Mesenchymal stem cell (in vitro differentiated cells and primary cell): ENCODE measurements at regions not wholly inside any gene's neighbourhood (a gene's known extent, or its start where the extent isn't known, plus 50 kb on each side); places are given as distances from the start of the nearest gene placed in this dataset.
"Not testable (repeated sequence)": the region's sequence is repeated elsewhere in the genome, so short reads cannot be mapped to it uniquely, and the experiment has no call there.

Experiments used
- DNase-seq: peaks from one replicate; pipeline ENCODE4 v3.0.0-alpha.2; 2013
- H2AFZ ChIP-seq: one replicate; pipeline ENCODE4 v1.6.1; 2013; ENCODE audit warnings: low read depth, mild to moderate bottlenecking, control low read depth, inconsistent platforms, low read length, moderate library complexity
- H2AK5ac ChIP-seq: 2 replicates; pipeline ENCODE4 v1.6.1; 2013; ENCODE audit warnings: low read length, moderate library complexity, mild to moderate bottlenecking, inconsistent platforms; ENCODE audit not compliant: severe bottlenecking
- H2BK120ac ChIP-seq: one replicate; pipeline ENCODE4 v1.6.1; 2013; ENCODE audit warnings: low read depth, mild to moderate bottlenecking, inconsistent platforms, low read length, moderate library complexity
- H2BK12ac ChIP-seq, 2 experiments: one replicate each; pipeline ENCODE4 v1.6.1; 2013; ENCODE audit warnings: inconsistent platforms in 2 of 2, low read length in 2 of 2, mild to moderate bottlenecking in 2 of 2, moderate library complexity in 2 of 2, control low read depth in 1 of 2
- H2BK15ac ChIP-seq: one replicate; pipeline ENCODE4 v1.6.1; 2013; ENCODE audit warnings: mild to moderate bottlenecking, low read depth, inconsistent platforms; ENCODE audit not compliant: poor library complexity, severe bottlenecking
- H2BK5ac ChIP-seq: 2 replicates; pipeline ENCODE4 v1.6.1; 2013; ENCODE audit warnings: low read depth, mild to moderate bottlenecking, low read length, control low read depth, inconsistent platforms; ENCODE audit not compliant: poor library complexity, severe bottlenecking
- H3K14ac ChIP-seq, 2 experiments: one replicate each; pipeline ENCODE4 v1.6.1; 2013; ENCODE audit warnings: inconsistent platforms in 2 of 2, low read length in 2 of 2, control low read depth in 1 of 2, mild to moderate bottlenecking in 1 of 2, moderate library complexity in 1 of 2
- H3K18ac ChIP-seq, 2 experiments: one replicate each; pipeline ENCODE4 v1.6.1; 2013; ENCODE audit warnings: inconsistent platforms in 2 of 2, low read length in 2 of 2, control low read depth in 1 of 2, low read depth in 1 of 2, mild to moderate bottlenecking in 1 of 2
- H3K23ac ChIP-seq, 2 experiments: one replicate each; pipeline ENCODE4 v1.6.1; 2013; ENCODE audit warnings: inconsistent platforms in 2 of 2, low read length in 2 of 2, mild to moderate bottlenecking in 2 of 2, moderate library complexity in 2 of 2, control low read depth in 1 of 2
- H3K27ac ChIP-seq: 2 replicates; pipeline ENCODE4 v1.5.1; 2013; ENCODE audit warnings: mild to moderate bottlenecking, moderate library complexity, low read length, control low read depth, inconsistent platforms; ENCODE audit not compliant: poor library complexity, severe bottlenecking
- H3K27me3 ChIP-seq, 2 experiments: 2 replicates each; pipeline versions ENCODE4 v1.6.1 to v1.7.0; 2013; ENCODE audit warnings: low read length in 2 of 2, mild to moderate bottlenecking in 2 of 2, moderate library complexity in 2 of 2, control low read depth in 1 of 2, inconsistent platforms in 1 of 2; ENCODE audit not compliant: control insufficient read depth in 1 of 2, insufficient read depth in 1 of 2
- H3K36me3 ChIP-seq, 2 experiments: 2 replicates each; pipeline versions ENCODE4 v1.6.1 to v1.7.0; 2013; ENCODE audit warnings: low read length in 2 of 2, control low read depth in 1 of 2, inconsistent platforms in 1 of 2, low read depth in 1 of 2, mild to moderate bottlenecking in 1 of 2; ENCODE audit not compliant: insufficient read depth in 2 of 2, control insufficient read depth in 1 of 2
- H3K4ac ChIP-seq, 2 experiments: one replicate each; pipeline ENCODE4 v1.6.1; 2013; ENCODE audit warnings: inconsistent platforms in 2 of 2, low read length in 2 of 2, mild to moderate bottlenecking in 2 of 2, moderate library complexity in 2 of 2, control low read depth in 1 of 2, low read depth in 1 of 2
- H3K4me1 ChIP-seq: 2 replicates; pipeline ENCODE4 v1.6.1; 2013; ENCODE audit warnings: low read depth, low read length, control low read depth; ENCODE audit not compliant: control insufficient read depth, insufficient read depth
- H3K4me2 ChIP-seq: 2 replicates; pipeline ENCODE4 v1.6.1; 2013; ENCODE audit warnings: low read length, mild to moderate bottlenecking, inconsistent platforms; ENCODE audit not compliant: poor library complexity, severe bottlenecking
- H3K4me3 ChIP-seq, 2 experiments: 2 replicates each; pipeline versions ENCODE4 v1.5.1 to v1.7.0; 2013; ENCODE audit warnings: low read length in 2 of 2, mild to moderate bottlenecking in 2 of 2, control low read depth in 1 of 2, low read depth in 1 of 2; ENCODE audit not compliant: insufficient read depth in 1 of 2
- H3K79me1 ChIP-seq: replicated peaks from 2 replicates; pipeline ENCODE4 v1.6.1; 2013; ENCODE audit warnings: mild to moderate bottlenecking, control low read depth, low read length, inconsistent platforms; ENCODE audit not compliant: poor library complexity, severe bottlenecking
- H3K9ac ChIP-seq: 2 replicates; pipeline ENCODE4 v1.7.0; 2013; ENCODE audit warnings: mild to moderate bottlenecking, low read length, moderate library complexity
- H3K9me3 ChIP-seq: 2 replicates; pipeline ENCODE4 v1.7.0; 2013; ENCODE audit warnings: mild to moderate bottlenecking, low read length; ENCODE audit not compliant: control insufficient read depth
- H4K8ac ChIP-seq: one replicate; pipeline ENCODE4 v1.6.1; 2013; ENCODE audit warnings: inconsistent platforms, mild to moderate bottlenecking, low read length, moderate library complexity
- H4K91ac ChIP-seq: one replicate; pipeline ENCODE4 v1.6.1; 2013; ENCODE audit warnings: mild to moderate bottlenecking, low read length, inconsistent platforms
- WGBS: methylation state at CpG from one replicate; pipeline ENCODE4 v1.1.7; 2013; ENCODE audit warnings: mixed read lengths; 5-methylcytosine and 5-hydroxymethylcytosine counted together

DNA sequence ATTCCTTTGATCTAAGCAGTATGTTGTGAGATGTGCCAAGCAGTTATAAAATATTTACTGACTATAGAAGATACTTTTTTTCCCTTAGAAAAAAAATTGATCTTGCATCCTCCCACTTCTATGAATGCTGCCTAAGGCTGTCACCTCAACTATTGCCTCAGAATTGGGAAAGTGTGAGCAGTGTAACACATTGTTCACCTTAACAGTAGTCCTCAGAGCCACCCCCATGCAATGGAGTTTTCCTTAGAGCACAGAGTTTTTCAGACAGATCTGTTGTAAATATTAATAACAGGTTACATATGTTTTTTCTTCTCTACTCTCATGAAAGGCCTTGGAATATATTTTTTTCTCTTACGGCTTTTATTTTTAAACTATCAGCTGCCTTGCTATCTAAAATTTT lies 607.3 kb downstream of the STK39 start:
- H3K4ac ChIP-seq, result no peak overlapping the region
- DNase-seq, result no peak
- no peak overlapping the region for H3K27ac ChIP-seq
- no peaks in the 10 kb centered on the region for H3K27me3 ChIP-seq
- H2BK120ac ChIP-seq, result no peak overlapping the region
- no peak overlapping the region for H4K91ac ChIP-seq
- H2BK15ac ChIP-seq, result no peak overlapping the region
- no peak overlapping the region for H3K23ac ChIP-seq
- H3K9ac ChIP-seq, result no peak overlapping the region
- H3K36me3 ChIP-seq, result no peaks in the 10 kb centered on the region
- H3K14ac ChIP-seq, result no peak overlapping the region
- no peak overlapping the region for H2BK12ac ChIP-seq
- H3K4me3 ChIP-seq, result no peak overlapping the region
- H3K4me1 ChIP-seq, result no peaks in the 10 kb centered on the region
- H3K9me3 ChIP-seq, result peaks cover 12% of the 10 kb centered on the region
- 100% methylated on average over 1 of the region's 1 CpG for WGBS
- H2BK5ac ChIP-seq, result no peak overlapping the region
- H2AFZ ChIP-seq, result no peak overlapping the region
- H3K79me1 ChIP-seq, result no peaks in the 10 kb centered on the region
- no peak overlapping the region for H4K8ac ChIP-seq
- no peak overlapping the region for H3K4me2 ChIP-seq
- no peak overlapping the region for H2AK5ac ChIP-seq
- no peak overlapping the region for H3K18ac ChIP-seq

- no peak overlapping the region for H3K4me3 ChIP-seq
- H3K27ac ChIP-seq, result no peak overlapping the region
- no peak overlapping the region for H2BK12ac ChIP-seq
- no peaks in the 10 kb centered on the region for H3K4me1 ChIP-seq
- H3K9me3 ChIP-seq, result peaks cover 3% of the 10 kb centered on the region
- no peak overlapping the region for H3K4me2 ChIP-seq
- H3K23ac ChIP-seq, result no peak overlapping the region
- H3K9ac ChIP-seq, result no peak overlapping the region
- no peak overlapping the region for H2AK5ac ChIP-seq
- no peak overlapping the region for H3K14ac ChIP-seq
- no peak overlapping the region for H4K91ac ChIP-seq
- H2AFZ ChIP-seq, result no peak overlapping the region
- no peaks in the 10 kb centered on the region for H3K36me3 ChIP-seq
- no peaks in the 10 kb centered on the region for H3K79me1 ChIP-seq
- no peak for DNase-seq
- H3K4ac ChIP-seq, result no peak overlapping the region
- H4K8ac ChIP-seq, result no peak overlapping the region
- no peak overlapping the region for H2BK15ac ChIP-seq
- H3K18ac ChIP-seq, result no peak overlapping the region
- no peak overlapping the region for H2BK120ac ChIP-seq
- no peak overlapping the region for H2BK5ac ChIP-seq
- H3K27me3 ChIP-seq, result no peaks in the 10 kb centered on the region
These were observed 609.7 kb downstream of the STK39 start for GRCh38 chr2:167637741-167638140.

- not testable (repeated sequence) for H3K9ac ChIP-seq, H3K14ac ChIP-seq, H2AFZ ChIP-seq, H3K79me1 ChIP-seq, H2BK15ac ChIP-seq, H3K27ac ChIP-seq, H3K4ac ChIP-seq, H2BK12ac ChIP-seq, H4K91ac ChIP-seq, H4K8ac ChIP-seq, H3K4me2 ChIP-seq, DNase-seq, H3K27me3 ChIP-seq, H3K36me3 ChIP-seq, H2BK120ac ChIP-seq, H2BK5ac ChIP-seq, H3K9me3 ChIP-seq, H3K4me3 ChIP-seq, H3K18ac ChIP-seq, H3K23ac ChIP-seq, H3K4me1 ChIP-seq, H2AK5ac ChIP-seq
- 92% methylated on average over 1 of the region's 1 CpG for WGBS
These were observed 615.1 kb downstream of the STK39 start for GRCh38 chr2:167632271-167632670.

DNA sequence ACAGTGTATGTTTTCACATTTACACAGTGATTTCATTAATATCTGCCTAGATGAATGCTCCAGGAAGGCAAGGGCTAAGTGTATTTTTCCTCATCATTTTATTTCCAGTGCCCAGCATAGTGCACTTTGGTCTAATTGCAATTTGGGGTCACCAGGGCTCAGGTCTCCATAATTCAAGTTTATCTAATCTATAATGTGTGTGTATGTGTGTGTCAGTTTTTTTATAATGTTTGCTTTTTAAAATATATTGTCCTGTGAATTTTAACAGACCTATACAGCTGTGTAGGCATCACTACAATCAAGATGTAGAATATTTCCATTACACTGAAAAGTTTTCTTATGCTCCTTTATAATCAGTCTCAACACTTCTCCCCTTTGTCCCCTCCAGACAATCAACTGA lies 620.4 kb downstream of the STK39 start:
- no peak overlapping the region for H2BK15ac ChIP-seq
- no peak overlapping the region for H3K9ac ChIP-seq
- no peaks in the 10 kb centered on the region for H3K36me3 ChIP-seq
- no peak overlapping the region for H2AFZ ChIP-seq
- no peaks in the 10 kb centered on the region for H3K27me3 ChIP-seq
- no peak overlapping the region for H2AK5ac ChIP-seq
- no peak overlapping the region for H4K91ac ChIP-seq
- no peak overlapping the region for H2BK5ac ChIP-seq
- H2BK120ac ChIP-seq, result no peak overlapping the region
- DNase-seq, result no peak
- H3K9me3 ChIP-seq, result no peaks in the 10 kb centered on the region
- no peaks in the 10 kb centered on the region for H3K79me1 ChIP-seq
- no peak overlapping the region for H3K14ac ChIP-seq
- H3K4me3 ChIP-seq, result no peak overlapping the region
- H3K18ac ChIP-seq, result no peak overlapping the region
- no peak overlapping the region for H2BK12ac ChIP-seq
- H4K8ac ChIP-seq, result no peak overlapping the region
- H3K27ac ChIP-seq, result no peak overlapping the region
- no peaks in the 10 kb centered on the region for H3K4me1 ChIP-seq
- H3K23ac ChIP-seq, result no peak overlapping the region
- H3K4ac ChIP-seq, result no peak overlapping the region
- H3K4me2 ChIP-seq, result no peak overlapping the region
